ENCODE measurements at regions not wholly inside any gene's neighbourhood (a gene's known extent, or its start where the extent isn't known, plus 50 kb on each side); places are given as distances from the start of the nearest gene placed in this dataset.

DNA sequence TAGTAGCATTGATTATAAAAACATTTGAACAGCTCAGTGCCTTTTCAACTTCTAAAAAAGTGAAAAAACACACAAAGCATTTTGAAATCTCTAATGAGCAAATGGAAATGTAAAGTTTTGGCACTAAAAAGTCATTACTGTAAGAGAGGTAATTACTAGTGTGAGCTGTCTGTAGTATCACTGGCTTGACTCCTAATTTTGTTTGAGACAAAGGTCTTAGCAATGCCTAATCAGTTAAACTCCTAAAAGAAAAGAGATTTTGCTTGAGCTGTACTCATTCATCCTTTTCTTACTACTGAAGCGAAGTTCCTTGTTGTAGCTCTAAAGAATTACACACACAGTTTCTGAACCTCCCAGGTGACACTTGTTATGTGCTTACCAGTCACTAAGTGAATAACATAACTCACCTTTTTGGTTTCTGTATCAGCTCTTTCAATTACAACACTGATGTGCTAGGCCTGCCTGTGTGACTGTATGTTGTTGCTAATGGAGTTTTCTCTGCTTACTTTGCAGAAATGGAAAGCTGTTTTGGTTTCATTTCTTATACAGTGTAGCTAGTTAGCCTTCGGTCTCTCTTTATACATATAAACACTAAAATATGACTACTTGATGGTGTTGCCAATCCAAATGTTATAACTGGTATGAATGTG is 924.4 kb upstream of the TENM4 start:
- no peak for DNase-seq

DNA sequence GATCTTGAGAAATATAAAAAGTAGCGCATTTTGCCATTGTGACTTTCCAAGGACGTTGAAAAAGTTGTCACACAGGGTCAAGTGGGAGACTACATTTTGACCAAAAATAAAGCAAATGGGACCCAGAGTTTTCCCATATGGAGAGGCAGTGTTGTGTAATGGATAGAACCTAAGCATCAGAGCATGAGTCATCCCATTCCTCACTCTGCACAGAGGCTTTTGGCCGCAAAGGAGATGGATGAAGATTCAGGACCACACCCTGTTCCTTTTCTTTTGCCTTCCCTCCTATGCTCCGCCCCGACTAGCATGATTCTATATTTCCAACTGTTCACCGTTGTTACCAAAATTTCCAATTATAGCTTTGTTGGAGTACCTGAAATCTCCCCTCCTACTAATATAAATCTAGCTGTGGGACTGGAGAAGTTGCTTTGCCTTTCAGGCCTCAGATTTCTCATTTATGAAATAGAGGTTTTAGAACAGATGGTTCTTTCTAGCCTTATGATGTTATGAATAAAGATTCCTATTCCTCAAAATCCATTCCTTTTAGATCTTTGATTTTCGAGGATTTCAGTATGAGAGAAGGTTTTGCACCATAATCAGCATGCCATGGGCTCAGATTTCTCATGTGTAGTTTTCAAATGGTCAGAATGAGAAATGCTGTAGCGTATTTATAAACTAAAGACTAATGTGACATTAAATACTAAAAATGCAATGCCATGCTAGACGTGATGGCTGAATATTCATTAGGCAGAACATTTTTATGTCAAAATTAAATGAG is 921.9 kb upstream of the TENM4 start:
- DNase-seq = no peak

DNA sequence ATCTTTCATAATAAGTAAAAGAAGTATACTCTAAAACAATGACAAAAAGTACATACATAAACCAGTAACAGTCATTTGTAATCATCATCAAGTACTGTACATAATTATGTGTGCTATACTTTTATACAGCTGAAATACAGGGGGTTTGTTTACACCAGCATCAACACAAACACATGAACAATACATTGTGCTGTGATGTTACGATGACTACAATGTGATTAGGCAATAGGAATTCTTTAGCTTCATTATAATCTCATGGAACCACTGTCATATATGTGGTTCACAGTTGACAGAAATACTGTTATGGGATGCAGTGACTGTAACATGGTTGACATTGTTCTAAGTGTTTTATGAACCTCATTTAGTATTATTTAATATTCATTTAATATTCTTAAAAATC is 914.4 kb upstream of the TENM4 start:
- DNase-seq = no peak

DNA sequence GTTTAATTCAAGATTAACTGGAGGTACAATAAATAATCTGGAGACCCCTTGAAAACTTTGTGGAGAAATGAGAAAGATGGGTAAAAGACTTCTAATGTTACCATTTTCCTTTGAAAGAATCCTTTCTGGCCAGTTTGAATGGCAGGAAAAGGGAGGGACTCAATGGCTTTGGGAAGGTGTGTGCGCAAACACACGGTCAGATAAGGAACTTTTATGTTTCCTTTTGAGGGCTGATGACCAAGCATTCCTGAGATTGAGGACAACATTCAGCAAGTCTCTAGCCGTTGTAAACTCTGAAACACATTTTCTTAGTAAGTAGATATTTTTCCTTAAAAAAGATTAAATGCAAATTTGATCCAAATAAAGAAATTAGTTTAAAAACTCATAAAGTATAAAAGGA is 909.7 kb upstream of the TENM4 start:
- no peak for DNase-seq

DNA sequence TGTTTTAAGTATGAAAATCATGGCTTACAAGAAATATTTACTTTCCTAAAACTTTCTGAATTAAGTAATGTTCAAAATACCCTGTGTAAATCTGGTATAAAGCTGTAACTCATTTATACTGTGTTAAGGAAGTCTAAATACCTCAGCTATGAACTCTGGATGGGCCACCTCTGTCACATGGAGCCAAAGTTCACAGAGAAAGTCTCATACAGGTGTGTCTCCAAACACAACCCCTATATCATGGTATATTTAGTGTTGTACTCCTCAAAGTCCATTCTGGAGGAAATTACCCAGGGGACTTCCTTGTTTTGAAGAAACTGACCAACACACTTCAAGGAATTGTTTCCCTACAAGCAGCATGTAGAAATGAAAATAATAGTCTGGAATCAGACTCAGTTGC is 909.2 kb upstream of the TENM4 start:
- DNase-seq = no peak

DNA sequence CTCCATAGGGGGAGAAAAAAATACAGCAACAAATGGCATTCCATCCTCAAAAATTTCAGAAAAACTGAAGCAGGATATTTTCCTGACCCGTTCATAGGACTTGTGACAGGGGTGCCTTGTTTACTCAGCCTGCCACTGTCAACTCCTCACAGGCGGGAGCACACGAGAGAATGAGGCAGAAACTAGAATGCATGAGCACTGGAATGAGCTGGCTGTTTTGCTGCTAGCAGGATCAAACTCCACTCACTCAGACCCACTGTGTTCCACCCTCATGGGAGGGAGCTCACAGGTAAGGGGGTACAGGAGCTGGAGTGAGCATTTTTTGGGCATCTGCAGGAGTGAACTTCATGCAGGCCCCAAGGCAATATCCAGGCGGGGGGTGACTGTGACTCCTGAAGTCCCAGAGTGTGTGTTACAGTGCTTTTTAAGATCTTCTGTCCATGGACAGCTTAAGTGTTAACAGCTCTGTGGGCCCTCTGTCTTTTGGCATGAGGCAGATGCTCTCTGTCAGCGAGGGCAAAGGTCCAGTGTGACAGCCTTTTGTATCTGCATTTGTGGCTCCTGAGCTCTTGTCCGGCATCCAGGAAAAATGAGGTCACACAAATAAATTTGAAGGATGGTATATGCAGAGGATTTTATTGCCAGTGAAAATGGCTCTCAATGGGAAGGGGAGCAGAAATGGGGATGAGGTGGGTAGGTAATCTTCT is 905.7 kb upstream of the TENM4 start:
- no peak for DNase-seq

DNA sequence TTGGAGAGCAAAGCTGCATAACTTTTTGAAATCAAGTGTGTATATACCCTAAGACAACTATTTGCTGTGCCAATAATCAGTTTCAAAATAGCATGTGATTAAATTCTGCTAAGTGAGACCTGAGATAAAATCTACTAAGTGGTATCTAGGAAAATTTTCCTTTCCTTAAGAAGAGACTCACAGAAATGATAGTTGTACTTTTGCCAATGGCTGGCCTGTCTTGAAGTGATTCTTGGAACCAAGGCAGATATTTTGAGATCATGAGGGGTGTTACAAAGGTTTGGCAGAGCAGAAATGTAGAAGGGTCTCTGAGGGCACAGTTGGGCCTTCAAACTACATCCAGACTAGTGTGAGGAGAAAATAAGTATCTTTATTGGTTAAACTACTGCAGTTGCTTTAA is 902.6 kb upstream of the TENM4 start:
- no peak for DNase-seq

DNA sequence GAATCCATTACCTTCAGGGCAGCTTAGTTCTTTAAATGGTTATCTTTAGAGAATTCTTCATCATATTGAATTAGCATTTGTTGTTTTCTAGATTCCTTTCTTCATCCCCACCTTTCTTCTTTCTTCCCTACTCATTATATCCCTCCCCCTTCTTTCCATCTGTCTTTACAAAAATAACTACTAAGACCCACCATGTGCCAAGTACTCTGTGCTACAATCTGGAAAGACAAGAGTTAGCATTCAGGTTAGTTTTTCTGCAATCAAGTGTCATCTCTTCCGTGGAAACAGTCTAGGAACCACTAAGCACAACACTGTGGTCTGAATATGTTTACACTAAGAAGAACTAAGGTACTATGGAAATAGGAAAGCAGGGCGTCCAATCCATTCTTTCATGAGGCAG is 897.4 kb upstream of the TENM4 start:
- DNase-seq = no peak

DNA sequence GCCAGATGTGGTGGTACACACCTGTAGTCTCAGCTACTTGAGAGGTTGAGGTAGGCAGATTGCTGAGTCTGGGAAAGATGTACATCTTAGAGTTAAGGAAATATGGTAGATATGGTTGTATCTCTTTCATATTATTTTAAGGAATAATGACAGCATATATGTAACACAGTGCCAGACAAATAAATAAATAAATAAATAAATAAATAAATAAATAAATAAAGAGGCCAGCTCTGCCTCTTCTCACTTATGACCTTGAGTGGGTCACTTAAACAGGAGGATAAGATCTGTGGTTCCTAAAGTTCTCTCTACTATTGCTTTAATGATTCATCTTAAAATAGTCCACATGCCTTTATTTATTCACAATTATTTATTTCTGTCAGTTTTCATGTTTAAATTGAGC is 890.9 kb upstream of the TENM4 start:
- no peak for DNase-seq

DNA sequence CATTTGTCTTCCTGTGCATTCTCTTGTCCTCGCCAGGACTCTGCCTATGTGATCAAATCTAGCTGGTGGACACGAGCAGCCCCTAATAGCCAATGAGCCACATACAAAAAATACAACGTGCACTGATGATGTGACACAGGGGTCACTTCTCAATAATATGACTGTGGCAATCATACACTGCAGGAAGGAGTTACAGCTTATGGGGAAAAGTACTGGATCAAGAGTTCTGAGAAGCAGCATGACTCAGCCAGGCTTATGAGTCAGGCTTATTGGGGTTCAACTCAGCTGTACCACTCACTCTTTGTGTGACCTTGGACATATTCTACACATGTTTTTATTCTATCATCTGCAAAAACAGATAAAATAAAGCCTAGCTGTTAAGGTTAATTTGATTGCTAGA is 889.4 kb upstream of the TENM4 start:
- no peak for DNase-seq

DNA sequence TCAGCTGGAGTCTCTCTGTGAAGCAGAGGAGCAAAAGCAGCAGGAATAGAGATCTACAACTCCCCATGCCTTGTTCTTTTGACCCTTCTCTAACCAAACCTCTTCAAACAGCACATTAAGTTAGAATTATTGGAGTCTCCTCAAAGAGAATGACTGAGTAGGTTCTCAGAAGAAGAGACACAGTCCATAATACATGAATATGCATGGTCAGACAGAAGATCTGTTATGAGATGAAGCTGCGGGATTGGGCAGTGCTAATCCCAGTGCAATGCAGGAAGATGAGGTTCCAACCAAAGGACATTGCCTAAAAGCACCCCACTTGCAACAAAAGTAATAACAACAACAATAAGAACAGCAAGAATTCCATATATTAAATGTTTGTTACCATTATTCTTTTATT is 887.9 kb upstream of the TENM4 start:
- DNase-seq = no peak

DNA sequence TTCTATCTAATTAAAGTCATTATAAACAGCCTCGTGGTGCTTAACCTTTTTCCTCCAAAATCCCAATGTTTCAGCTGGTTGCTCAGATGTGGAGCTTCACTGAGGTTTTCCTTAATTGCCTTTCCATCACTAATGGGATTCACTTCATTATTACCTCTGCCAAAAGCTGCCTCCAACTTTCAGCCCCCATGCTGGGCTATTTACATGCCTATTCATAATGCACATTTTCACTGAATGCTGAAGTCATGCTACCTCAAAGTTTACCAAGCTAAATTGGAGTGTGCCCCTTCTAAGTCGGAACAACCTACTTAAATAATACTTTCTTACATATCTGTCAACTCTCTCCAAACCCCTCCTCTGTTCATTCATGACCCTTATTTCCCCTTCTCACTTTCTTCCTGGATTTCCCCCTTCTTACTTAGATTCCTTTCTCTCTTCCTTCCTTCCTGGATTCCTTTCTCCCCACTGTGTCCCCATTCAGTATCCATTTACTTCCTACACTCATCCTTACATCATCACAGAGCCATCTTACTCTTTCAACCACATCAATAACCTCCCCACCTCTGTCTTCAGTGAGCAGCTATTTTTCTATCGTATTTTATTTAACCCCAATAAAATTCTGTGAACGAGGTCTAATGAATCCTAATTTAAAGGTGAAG is 887.3 kb upstream of the TENM4 start:
- DNase-seq = no peak

DNA sequence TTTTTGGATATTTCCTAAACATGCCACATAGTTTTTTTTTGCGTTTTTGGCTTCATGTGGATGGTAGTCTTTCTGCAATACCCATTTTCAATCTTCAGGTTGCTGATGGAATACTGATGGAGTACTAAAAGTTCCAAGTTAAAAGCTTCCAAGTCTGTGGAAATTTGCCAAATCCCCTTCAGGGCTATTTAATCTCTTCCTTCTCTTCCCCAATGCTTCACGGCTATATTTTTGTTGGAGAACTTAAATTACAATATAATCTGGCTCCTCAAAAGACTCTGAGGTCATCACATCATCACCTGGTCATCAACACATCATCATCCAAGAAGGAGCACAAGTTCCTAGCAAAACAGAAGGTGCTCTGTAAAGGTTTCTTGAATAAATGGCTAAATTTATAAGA is 881.0 kb upstream of the TENM4 start:
- DNase-seq = no peak

DNA sequence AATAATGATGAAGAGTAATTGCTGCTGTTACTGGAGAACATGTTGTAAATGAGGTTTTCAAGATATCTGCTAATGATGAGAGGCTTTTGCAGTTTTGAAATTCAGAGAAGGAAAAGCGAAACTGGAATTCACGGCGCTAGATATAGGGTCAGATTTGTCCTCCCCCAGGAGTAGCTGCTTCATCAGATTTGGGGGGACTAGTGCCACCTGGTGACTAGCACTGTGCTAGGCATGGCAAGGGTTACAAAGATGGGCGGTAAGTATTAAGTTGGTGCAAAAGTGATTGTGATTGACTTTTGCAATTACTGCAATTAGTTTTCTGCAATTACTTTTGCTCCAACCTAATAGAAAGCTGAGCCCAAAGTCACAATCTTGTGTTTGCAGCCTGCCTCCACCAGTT is 879.9 kb upstream of the TENM4 start:
- no peak for DNase-seq

DNA sequence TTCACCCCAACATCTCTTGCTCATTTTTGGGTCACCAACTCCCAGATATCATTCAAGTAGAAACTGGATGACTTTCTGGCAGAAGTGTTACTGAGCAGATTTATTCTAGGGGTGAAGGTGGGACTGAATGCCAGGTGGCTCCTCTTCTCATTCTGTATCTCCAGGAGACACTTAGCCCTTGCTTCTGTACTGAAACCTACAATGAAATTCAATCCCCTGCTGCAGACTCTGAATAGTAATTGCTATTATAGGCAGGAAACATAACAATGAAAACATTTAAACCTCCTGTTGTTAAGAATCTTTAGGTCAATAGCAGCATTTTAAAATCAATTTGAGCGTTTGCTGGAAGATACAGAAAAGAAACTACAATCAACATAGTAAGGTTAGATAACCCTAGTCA is 879.4 kb upstream of the TENM4 start:
- no peak for DNase-seq

DNA sequence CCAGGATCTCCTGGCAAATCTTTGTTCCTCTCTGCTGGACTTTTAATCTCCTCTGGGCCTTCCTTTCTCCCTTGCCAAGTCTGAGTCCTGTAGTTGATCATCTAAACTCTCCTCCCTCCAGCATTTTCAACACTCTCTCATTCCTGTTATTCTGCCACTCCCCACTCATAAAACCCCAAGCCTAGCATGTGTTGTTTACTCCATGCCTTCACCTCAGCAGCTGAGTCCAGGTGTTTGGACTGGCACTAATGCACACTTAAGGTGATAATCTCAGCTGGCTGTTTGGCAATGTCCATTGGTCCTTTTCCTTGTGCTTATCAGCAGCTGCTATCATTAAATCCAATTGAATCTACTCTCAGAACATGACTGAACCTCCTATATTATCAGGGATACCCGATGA is 876.8 kb upstream of the TENM4 start:
- no peak for DNase-seq

DNA sequence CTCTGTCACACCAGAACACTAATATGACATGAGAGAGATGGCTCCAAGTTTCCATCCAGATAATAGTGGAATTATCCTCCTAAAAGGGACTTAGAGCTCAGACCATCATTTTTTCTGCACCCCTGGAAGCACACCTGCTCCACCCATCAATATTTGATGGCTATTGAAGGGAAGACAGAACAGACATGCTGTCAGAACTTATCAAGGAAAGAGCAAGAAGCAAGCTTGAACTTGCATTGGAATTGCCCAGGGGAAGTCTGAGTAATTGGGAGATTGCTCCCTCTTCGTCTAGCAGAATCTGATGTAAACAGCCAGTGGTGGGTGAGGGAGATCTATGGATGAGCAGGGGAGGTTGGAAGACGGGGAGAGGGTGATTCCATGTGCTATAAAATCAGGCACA is 874.4 kb upstream of the TENM4 start:
- no peak for DNase-seq

DNA sequence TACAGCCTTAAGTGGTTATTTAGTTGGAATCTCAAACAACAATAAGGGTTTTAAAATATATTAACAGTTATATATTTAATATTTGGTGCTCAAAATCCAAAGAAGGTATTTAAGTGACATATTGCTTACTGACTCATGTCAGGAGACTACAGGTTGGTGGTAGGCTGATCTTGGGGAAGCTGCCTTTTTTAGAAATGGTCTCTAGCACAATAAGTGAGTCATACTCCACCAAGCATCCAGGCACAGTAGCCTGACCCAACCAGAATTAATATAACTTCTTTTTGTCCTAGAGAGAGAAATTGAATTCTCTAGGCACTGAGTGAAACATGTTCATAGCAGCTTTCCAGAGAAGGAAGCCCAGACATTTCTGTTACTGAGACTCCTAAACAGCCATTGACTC is 868.5 kb upstream of the TENM4 start:
- no peak for DNase-seq

DNA sequence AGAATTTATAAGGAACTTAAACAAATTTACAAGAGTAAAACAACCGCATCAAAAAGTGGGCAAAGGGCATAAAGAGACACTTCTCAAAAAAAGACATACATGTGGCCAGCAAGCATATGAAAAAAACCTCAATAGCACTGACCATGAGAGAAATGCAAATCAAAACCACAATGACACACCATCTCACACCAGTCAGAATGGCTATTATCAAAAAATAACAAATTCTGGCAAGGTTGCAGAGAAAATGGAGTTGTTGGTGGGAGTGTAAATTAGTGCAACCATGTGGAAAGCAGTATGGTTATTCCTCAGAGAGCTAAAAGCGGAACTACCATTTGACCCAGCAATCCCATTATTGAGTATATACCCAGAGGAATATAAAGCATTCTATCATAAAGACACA is 866.8 kb upstream of the TENM4 start:
- no peak for DNase-seq

DNA sequence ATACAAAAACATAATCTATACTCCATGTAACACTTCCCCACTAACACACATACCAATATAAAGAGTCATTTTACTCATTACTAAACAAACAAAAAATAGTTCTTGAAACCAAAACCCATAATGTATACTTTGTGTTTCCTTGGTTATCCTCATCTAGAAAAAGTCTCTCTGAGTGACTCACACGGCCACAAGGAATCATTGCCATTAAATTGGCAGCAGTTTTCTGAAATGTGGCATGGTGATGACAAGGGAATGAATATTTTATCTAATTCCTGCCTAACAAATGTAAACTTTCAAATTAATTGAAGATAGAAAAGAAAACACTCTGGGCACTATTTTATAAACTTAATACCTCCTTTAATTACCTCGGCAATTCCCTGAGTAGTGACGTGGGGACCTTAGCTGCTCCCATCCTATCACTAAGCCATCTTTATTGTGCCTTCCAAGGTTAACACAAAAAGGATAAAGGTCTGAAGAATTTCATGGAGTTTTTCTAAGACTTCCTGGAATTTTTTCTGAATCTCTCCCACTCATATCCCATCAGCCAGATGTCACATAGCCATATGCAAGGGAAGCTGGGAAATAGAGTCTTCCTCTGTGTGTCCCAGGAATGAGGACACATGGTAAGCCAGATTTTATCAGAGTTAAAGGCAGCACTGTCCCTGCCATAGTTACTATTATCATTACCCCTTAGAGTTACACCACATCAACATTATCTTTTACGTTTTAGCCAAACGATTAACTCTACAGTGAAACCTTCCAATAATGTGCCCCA is 857.2 kb upstream of the TENM4 start:
- DNase-seq = no peak

DNA sequence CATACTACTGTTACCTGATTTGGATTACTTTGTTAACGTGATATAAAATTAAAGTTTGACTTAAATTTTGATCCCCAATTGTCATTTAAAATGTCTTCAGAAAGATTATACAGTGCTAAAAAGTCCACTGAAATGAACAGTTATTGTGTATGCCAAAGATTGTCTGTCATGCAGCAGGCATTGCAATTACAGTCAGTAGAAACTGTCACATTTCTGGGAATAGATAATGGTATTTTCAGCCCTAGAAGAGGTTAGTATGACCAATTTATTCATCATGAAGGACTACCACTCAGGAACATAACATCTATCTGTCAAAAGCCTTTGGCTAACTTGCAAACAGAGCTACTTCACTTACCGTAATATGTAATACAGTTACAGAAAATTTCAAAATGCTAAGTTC is 852.5 kb upstream of the TENM4 start:
- no peak for DNase-seq

DNA sequence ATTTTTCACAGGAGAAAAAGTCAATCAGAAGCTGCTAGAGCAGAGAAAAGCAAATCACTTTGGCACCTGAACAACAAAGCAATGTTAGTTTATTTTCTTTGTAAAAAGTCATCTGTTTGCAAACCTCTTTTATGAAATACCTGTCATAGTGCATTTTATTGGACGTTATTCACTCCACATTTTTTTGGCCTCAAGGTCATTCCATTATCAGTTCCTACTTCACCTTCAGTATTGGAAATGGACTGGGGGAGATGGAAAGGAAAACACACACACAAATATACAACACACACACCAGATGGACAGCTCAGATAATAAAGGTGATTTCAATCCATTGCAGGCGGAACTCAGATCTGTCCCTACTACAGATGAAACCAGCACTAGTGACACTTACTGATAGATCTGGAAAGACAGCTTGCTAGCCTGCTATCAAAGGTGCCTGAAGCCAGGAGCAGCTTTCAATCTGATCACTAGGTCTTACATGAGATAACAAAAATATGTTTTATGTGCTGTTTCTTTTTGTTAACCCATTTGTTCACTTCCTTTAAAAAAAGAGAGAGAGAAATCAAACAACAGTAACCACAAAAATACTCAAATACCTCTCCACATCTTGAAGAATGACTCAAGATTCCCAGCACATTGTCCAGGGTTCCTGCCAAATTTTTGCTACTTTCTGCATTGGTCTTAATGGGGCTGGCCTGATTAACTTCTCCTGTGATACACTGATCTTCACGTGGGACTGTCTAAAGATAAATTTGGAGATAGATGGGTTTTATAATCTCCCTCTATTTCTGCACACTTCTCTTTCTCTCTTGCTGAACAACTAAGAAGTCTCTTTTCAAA is 844.3 kb upstream of the TENM4 start:
- DNase-seq = no peak

Data from stimulated activated naive CD4-positive, alpha-beta T cell (primary cell).